Kidney tubule cell (primary cell): ENCODE measurements at regions not wholly inside any gene's neighbourhood (a gene's known extent, or its start where the extent isn't known, plus 50 kb on each side); places are given as distances from the start of the nearest gene placed in this dataset.
"Not testable (repeated sequence)": the region's sequence is repeated elsewhere in the genome, so short reads cannot be mapped to it uniquely, and the experiment has no call there.

Experiments
- DNase-seq: peaks from one replicate; pipeline ENCODE4 v3.0.0-alpha.2; 2018; ENCODE audit warnings: low spot score

DNA sequence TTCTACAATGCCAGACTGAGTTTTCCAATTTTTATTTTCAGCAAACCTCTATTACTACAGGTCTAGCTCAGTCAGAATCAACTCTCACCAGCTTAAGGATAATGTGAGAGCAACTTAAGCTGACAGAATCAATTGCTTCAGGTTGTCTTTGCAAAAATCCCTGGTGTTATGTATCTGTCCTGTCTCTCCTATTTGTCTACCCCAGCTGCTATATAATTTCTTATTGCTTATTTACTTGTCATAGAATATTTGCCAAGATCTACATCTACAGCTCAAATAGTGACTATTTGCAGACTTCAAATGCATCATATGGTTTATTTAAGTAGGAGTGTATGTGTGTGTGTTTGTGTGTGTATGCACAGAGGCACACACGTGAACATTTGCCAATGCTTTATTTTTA is 54.1 kb downstream of the FOXG1 start:
- DNase-seq: no peak

DNA sequence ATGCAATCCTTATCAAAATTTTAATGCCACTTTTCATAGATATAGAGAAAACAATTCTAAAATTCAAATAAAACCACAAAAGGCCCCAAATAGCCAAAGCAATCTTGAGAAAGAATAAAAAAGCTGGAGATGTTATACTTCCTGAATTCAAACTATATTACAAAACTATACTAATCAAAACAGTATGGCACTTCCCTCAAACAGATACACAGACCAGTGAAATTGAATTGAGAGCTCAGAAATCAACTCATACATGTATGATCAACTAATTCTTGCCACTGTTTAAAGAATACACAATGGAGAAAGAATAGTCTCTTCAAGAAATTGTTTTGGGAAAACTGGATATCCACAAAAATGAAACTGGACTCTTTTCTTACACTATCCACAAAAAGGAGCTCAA is 55.4 kb downstream of the FOXG1 start:
- no peak for DNase-seq

- no peak for DNase-seq
Measured at GRCh38 chr14:28823245-28823644, 56.7 kb downstream of the FOXG1 start.

DNA sequence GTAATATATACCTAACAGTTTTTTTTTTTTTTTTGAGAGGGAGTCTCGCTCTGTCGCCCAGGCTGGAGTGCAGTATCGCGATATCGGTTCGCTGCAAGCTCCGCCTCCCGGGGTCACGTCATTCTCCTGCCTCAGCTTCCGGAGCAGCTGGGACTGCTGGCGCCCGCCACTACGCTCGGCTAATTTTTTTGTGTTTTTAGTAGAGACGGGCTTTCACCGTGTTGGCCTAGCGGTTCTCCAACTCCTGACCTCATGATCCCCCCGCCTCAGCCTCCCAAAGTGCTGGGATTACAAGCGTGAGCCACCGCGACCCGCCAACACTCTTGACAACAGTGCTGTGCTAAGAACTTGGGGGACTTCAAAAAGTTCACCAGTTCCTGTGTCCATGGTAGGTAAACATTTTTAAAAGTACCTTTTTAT is 63.5 kb downstream of the FOXG1 start:
- no peak for DNase-seq

- DNase-seq: no peak
Measured at GRCh38 chr14:28831126-28831525, 64.5 kb downstream of the FOXG1 start.

GRCh38 chr14:28842569-28842968 is 76.0 kb downstream of the FOXG1 start:
- DNase-seq: not testable (repeated sequence)

GRCh38 chr14:28867571-28867970 is 101.0 kb downstream of the FOXG1 start:
- DNase-seq: no peak

DNA sequence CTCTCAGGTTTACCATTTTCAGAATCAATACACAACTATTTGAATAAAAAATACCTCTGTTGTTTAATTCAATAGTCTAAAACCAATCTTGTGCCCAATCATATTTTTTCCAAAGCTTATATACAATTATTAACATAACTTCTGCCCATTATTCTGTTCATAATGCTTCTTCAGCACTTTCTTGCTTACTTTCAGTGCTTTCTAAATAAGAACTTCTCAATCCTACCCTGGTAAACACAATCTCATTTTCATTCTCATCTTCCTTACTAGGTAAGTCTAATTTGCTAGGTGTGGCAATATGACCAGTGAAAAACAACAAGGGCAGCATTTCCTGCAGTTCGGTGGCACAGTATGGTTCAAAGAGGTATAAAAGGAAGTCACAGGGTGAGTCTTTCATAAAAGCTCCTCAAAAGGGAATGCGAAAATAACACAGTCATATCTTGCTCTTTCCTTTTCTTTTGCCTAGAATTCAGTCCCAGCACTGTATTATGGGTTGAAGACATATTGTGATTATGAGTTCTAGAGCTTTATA is 103.5 kb downstream of the FOXG1 start:
- no peak for DNase-seq

- no peak for DNase-seq
Measured at GRCh38 chr14:28875934-28876571, 109.5 kb downstream of the FOXG1 start.

DNA sequence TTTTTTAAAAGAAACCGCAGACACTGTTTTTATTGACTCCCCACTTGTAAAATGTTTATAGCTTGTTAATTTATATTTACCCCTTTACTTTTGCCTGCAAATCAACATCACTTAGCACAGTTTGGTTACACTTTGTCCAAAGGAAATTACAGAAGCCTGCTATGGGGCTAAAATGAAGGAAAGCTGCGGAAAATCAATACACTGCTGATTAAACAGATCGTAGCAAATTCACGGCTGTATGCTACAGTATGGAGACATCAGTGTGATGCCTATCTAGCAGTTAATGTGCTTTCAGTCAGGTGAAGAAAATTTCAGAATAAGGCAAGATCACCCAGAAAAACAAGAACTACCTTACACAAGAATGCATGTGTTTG is 110.0 kb downstream of the FOXG1 start:
- no peak for DNase-seq

GRCh38 chr14:28877923-28878322 is 111.3 kb downstream of the FOXG1 start:
- DNase-seq: no peak

DNA sequence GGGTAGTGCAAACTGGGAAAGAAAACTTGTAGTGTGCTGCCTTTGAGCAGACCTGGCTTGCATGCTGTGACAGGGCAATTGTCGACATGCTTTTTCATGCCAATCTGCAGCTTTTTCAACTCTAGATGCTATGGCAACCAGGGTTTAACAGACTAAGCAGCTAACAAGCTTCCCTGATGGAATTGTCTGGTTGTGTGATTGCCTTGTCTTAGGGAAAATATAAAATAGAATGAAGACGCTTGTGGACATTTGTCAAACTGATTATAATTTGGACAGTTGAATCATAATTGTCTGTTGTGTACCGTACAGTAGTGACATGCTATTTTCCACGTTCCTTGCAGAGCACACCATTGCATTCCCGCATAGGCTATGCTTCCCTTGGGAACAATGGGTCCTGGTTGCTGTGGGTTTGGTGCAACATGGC is 113.0 kb downstream of the FOXG1 start:
- DNase-seq: no peak

GRCh38 chr14:28886940-28887339 is 120.4 kb downstream of the FOXG1 start:
- DNase-seq: no peak

DNA sequence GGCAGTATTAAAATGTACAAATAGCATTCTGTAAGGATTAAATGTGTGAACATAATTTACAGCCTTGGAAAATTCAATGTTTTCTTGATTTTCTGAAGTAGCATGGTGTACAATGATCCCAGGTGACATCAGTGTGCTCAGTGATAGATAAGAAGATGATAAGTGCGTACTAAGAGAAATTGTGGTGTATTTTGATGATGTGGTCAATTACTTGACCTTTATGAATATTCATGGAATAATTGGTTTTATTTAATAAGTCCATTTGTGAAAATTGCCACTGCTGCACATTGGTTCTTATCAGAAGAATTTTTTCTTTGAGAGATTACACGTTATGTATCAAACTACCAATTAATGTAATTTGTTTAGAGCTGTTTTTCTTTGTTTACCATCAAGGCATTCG is 128.8 kb downstream of the FOXG1 start:
- DNase-seq: no peak

DNA sequence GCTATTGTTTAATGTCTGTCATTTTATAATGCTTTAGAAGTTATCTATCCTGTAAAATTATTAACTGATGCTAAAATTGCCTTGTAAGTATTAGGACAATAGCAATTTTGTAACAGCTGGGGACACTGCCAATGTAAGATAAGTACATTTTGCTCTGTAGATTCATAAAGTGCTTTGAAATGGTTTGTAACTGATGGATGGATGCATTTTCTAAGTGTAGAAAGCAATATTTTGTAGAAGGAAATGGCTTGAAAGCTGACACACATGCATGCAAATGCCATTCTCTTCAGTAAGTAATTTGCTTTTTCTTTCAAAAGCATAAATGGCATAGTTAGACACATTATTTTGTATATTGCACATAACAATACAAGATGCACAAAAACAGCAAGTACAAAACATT is 129.8 kb downstream of the FOXG1 start:
- no peak for DNase-seq

DNA sequence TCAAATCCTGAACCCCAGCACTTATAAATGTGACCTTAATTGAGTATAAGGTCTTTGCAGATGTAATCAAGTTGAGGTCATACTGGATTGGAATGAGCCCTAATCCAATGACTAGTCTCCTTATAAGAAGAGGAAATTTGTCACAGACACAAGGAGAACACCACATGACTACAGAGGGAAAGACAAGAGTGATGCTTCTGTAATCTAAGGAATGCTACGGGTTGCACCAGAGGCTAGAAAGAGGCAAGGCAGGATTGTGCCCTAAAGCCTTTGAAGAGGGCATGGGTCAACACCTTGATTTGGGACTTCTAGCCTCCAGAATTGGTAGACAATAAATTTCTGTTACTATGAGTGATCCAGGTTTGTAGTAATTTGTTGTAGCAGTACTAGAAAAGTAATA is 135.0 kb downstream of the FOXG1 start:
- no peak for DNase-seq

DNA sequence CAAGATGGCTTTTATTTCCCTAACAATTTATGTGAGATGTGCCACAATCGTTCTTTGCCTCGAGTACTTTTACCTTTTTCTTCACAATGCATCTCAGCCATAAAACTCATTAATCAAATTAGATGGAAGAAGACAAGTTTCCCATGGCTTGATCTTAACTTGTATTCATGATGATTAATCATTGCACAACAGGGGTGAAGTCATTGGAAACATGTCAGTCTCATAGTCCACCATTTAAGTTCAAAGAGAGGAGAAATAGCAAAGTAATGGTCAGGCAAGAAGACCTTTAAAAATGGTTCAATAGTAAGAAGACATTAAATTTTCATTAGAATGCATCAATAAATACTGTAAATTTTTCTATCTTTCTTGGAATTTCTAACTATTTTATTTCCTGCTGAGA is 136.3 kb downstream of the FOXG1 start:
- DNase-seq: no peak

DNA sequence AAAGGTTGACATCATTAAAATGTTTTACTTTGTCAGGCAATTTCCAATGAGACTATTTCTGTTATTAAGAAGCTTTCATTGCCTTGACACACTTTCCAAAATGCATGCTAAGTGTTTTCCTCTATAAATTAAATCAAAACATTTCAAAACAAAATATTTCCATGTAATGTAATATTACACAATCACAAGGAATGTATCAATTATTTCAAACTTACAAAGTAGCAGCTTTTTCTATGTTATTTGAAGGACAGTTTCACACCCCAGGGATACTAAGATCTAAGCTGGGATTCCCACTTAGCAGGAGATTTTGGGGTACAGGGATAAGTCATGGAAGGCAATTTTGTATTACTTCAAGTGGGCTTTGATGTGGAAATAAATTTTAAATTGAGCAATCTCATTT is 144.9 kb downstream of the FOXG1 start:
- no peak for DNase-seq

- no peak for DNase-seq
Measured at GRCh38 chr14:28913056-28913455, 146.5 kb downstream of the FOXG1 start.

DNA sequence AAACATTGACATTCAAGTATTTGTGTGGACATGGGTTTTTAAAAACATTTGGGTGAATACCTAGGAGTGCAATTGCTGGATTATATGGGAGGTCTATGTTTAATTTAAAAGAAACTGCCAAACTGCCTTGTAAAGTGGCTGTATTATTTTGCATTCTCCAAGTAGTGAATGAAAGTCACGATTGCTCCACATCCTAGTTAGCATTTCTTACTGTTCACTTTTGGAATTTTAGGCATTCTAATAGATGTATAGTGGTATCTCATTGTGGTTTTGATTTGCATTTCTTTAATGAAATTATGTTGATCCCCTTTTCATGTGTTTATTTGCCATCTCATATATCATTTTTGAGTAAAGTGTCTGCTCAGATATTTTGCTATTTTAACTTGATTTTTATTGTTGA is 159.5 kb downstream of the FOXG1 start:
- DNase-seq: no peak

- no peak for DNase-seq
Measured at GRCh38 chr14:28931999-28932398, 165.4 kb downstream of the FOXG1 start.

DNA sequence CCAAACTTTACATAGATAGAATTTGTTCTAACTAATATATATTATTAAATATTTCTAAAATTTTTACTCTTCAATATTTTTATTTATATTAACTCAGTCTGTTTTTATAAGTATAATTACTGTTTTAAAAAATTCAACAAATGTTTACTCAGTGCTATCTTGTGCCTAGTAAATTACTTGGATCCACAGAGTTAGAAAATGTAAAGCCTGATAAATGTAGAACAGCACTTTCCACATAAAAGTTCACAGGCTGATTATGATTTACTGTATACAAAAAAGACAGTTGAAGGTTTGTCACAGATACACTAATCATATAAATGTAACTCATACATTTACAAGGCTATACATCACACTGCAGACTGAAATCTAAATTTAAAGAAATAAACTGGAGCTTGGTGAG is 170.0 kb downstream of the FOXG1 start:
- no peak for DNase-seq

GRCh38 chr14:28941758-28942157 is 175.2 kb downstream of the FOXG1 start:
- no peak for DNase-seq

GRCh38 chr14:28944605-28945004 is 178.0 kb downstream of the FOXG1 start:
- DNase-seq: no peak

DNA sequence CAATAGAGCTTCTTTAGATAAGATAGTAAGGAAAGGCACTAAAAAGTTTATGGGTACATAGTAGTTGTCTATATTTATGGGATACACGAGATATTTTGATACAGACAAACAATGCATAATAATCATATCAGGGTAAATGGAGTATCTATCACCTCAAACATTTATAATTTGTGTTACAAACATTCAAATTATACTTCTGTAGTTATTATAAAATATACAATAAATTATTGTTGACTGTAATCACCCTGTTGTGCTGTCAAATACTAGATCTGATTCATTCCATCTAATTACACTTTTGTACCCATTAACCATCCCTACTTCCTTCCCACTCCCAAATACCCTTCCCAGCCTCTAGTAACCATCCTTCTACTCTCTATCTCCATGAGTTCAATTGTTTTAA is 179.7 kb downstream of the FOXG1 start:
- no peak for DNase-seq
